Liver (tissue), 3 donors: ENCODE measurements at regions not wholly inside any gene's neighbourhood (a gene's known extent, or its start where the extent isn't known, plus 50 kb on each side); places are given as distances from the start of the nearest gene placed in this dataset.

Experiments used
- EGR1 ChIP-seq, 2 donors: IDR thresholded peaks; 2 replicates each; pipeline ENCODE4 v1.6.1; 2016 to 2018; ENCODE audit warnings: antibody characterized with exemption in 2 of 2, low read depth in 2 of 2
- NR2F2 ChIP-seq: IDR thresholded peaks from 2 replicates; pipeline ENCODE4 v1.6.1; 2016; ENCODE audit warnings: antibody characterized with exemption
- RAD21 ChIP-seq, 2 donors: IDR thresholded peaks; 2 replicates each; pipeline ENCODE4 v1.6.1; 2016; ENCODE audit warnings: antibody characterized with exemption in 2 of 2, mild to moderate bottlenecking in 2 of 2
- SP1 ChIP-seq: IDR thresholded peaks from 2 replicates; pipeline ENCODE4 v1.6.1; 2018; ENCODE audit warnings: antibody characterized with exemption, mild to moderate bottlenecking
- TAF1 ChIP-seq: conservative IDR thresholded peaks from 2 replicates; pipeline ENCODE4 v1.6.1; 2016; ENCODE audit warnings: antibody characterized with exemption, mild to moderate bottlenecking
- YY1 ChIP-seq: IDR thresholded peaks from 2 replicates; pipeline ENCODE4 v1.6.1; 2016; ENCODE audit warnings: antibody characterized with exemption, mild to moderate bottlenecking
- TF ChIP-seq, protein P1 (sequence below): fragments of 150-350 bp; IDR thresholded peaks from 2 replicates; pipeline ENCODE4 v1.5.1; 2017; ENCODE audit warnings: improper control_type of control experiment, low read depth, low read length; ENCODE audit not compliant: missing input control
- TF ChIP-seq, protein P2 (sequence below): IDR thresholded peaks from 2 replicates; pipeline ENCODE4 v1.6.1; 2016; ENCODE audit warnings: antibody characterized with exemption, mild to moderate bottlenecking
- TF ChIP-seq, protein P3 (sequence below): IDR thresholded peaks from 2 replicates; pipeline ENCODE4 v1.6.1; 2016; ENCODE audit warnings: antibody characterized with exemption
- TF ChIP-seq, protein P4 (sequence below): IDR thresholded peaks from 2 replicates; pipeline ENCODE4 v1.6.1; 2016; ENCODE audit warnings: antibody characterized with exemption
- TF ChIP-seq, protein P5 (sequence below): IDR thresholded peaks from 2 replicates; pipeline ENCODE4 v1.6.1; 2016; ENCODE audit warnings: antibody characterized with exemption
- donor health status: healthy.
- donor health status: healthy.

DNA sequence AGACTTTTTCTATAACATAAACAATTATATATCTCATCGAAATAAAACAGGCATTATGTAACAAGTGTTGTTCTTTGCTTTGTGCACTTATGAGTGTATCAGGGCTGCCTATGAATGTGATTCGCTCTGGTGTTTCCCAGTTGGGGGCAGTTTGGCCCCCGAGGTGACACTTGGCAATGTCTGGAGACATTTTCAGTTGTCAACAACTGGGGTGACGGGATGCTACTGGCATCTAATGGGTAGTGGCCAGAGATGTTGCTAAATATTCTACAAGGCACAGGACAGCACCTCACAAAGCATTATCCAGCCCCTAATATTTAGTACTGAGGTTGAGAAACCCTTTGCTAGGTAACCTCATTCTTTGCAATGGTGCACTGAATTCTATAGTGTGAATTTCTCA is 83.3 kb downstream of the PLCE1 start:
- TF ChIP-seq TAF1 (no peak), SP1 (no peak), RAD21 (IDR thresholded peaks at IDR 0.05) (no peak), YY1 (no peak), NR2F2 (no peak), EGR1 (IDR thresholded peaks at IDR 0.05; ENCODE audit: low read depth in 2 of 2) (no peak)
- TF ChIP-seq, protein P1, sequence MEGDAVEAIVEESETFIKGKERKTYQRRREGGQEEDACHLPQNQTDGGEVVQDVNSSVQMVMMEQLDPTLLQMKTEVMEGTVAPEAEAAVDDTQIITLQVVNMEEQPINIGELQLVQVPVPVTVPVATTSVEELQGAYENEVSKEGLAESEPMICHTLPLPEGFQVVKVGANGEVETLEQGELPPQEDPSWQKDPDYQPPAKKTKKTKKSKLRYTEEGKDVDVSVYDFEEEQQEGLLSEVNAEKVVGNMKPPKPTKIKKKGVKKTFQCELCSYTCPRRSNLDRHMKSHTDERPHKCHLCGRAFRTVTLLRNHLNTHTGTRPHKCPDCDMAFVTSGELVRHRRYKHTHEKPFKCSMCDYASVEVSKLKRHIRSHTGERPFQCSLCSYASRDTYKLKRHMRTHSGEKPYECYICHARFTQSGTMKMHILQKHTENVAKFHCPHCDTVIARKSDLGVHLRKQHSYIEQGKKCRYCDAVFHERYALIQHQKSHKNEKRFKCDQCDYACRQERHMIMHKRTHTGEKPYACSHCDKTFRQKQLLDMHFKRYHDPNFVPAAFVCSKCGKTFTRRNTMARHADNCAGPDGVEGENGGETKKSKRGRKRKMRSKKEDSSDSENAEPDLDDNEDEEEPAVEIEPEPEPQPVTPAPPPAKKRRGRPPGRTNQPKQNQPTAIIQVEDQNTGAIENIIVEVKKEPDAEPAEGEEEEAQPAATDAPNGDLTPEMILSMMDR, result no peak
- TF ChIP-seq, protein P2, sequence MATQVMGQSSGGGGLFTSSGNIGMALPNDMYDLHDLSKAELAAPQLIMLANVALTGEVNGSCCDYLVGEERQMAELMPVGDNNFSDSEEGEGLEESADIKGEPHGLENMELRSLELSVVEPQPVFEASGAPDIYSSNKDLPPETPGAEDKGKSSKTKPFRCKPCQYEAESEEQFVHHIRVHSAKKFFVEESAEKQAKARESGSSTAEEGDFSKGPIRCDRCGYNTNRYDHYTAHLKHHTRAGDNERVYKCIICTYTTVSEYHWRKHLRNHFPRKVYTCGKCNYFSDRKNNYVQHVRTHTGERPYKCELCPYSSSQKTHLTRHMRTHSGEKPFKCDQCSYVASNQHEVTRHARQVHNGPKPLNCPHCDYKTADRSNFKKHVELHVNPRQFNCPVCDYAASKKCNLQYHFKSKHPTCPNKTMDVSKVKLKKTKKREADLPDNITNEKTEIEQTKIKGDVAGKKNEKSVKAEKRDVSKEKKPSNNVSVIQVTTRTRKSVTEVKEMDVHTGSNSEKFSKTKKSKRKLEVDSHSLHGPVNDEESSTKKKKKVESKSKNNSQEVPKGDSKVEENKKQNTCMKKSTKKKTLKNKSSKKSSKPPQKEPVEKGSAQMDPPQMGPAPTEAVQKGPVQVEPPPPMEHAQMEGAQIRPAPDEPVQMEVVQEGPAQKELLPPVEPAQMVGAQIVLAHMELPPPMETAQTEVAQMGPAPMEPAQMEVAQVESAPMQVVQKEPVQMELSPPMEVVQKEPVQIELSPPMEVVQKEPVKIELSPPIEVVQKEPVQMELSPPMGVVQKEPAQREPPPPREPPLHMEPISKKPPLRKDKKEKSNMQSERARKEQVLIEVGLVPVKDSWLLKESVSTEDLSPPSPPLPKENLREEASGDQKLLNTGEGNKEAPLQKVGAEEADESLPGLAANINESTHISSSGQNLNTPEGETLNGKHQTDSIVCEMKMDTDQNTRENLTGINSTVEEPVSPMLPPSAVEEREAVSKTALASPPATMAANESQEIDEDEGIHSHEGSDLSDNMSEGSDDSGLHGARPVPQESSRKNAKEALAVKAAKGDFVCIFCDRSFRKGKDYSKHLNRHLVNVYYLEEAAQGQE, result no peak
- TF ChIP-seq, protein P3, sequence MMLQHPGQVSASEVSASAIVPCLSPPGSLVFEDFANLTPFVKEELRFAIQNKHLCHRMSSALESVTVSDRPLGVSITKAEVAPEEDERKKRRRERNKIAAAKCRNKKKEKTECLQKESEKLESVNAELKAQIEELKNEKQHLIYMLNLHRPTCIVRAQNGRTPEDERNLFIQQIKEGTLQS, result no peak
- TF ChIP-seq, protein P4, sequence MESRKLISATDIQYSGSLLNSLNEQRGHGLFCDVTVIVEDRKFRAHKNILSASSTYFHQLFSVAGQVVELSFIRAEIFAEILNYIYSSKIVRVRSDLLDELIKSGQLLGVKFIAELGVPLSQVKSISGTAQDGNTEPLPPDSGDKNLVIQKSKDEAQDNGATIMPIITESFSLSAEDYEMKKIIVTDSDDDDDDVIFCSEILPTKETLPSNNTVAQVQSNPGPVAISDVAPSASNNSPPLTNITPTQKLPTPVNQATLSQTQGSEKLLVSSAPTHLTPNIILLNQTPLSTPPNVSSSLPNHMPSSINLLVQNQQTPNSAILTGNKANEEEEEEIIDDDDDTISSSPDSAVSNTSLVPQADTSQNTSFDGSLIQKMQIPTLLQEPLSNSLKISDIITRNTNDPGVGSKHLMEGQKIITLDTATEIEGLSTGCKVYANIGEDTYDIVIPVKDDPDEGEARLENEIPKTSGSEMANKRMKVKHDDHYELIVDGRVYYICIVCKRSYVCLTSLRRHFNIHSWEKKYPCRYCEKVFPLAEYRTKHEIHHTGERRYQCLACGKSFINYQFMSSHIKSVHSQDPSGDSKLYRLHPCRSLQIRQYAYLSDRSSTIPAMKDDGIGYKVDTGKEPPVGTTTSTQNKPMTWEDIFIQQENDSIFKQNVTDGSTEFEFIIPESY, result no peak
- TF ChIP-seq, protein P5, sequence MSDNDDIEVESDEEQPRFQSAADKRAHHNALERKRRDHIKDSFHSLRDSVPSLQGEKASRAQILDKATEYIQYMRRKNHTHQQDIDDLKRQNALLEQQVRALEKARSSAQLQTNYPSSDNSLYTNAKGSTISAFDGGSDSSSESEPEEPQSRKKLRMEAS, result no peak
